Astrocyte of the cerebellum (primary cell): ENCODE measurements at regions not wholly inside any gene's neighbourhood (a gene's known extent, or its start where the extent isn't known, plus 50 kb on each side); places are given as distances from the start of the nearest gene placed in this dataset.
A peak's percentile ranks its signal among the peaks of the same experiment; 100 is the strongest.

Experiments used
- DNase-seq: peaks from one replicate; pipeline ENCODE4 v3.0.0-alpha.2; 2011; ENCODE audit warnings: low read depth
- H3K4me3 ChIP-seq: 2 replicates; pipeline ENCODE4 v1.5.1; 2011; ENCODE audit warnings: mild to moderate bottlenecking, low read depth, low read length, moderate library complexity
- CTCF ChIP-seq: IDR thresholded peaks from 2 replicates; pipeline ENCODE4 v1.5.1; 2012; ENCODE audit warnings: low read length, low read depth, moderate library complexity, mild to moderate bottlenecking; ENCODE audit errors: missing control alignments
- in situ Hi-C: cut with HindIII; loops from 2 replicates; pipeline ENCODE4 v1.10.0; 2017; ENCODE audit warnings: low sequenced_read_pairs

GRCh38 chr4:14871676-14872430 is 130.4 kb upstream of the CPEB2 start:
- in situ Hi-C loops = no loop called here
- H3K4me3 ChIP-seq = no peak overlapping the region
- TF ChIP-seq CTCF = no peak
- no peak for DNase-seq

- no peak for DNase-seq
- no peak overlapping the region for H3K4me3 ChIP-seq
- no peak for TF ChIP-seq CTCF
- in situ Hi-C loops = no loop called here
Observed at GRCh38 chr4:14874990-14875389, 127.3 kb upstream of the CPEB2 start.

- TF ChIP-seq CTCF = no peak
- DNase-seq = peak; percentile 72
- no peak overlapping the region for H3K4me3 ChIP-seq
- in situ Hi-C loops = no loop called here
Observed at GRCh38 chr4:14877246-14878225, 124.7 kb upstream of the CPEB2 start.

GRCh38 chr4:14878681-14879080 is 123.6 kb upstream of the CPEB2 start:
- in situ Hi-C loops = no loop called here

GRCh38 chr4:14879683-14880082 is 122.6 kb upstream of the CPEB2 start:
- H3K4me3 ChIP-seq = no peak overlapping the region
- in situ Hi-C loops = no loop called here
- no peak for DNase-seq
- TF ChIP-seq CTCF = no peak

More at GRCh38 chr4:14878681-14879080, 123.6 kb upstream of the CPEB2 start:
- TF ChIP-seq CTCF = no peak
- H3K4me3 ChIP-seq = no peak overlapping the region
- no peak for DNase-seq

GRCh38 chr4:14880805-14881204 is 121.5 kb upstream of the CPEB2 start:
- in situ Hi-C loops = no loop called here
- DNase-seq = no peak
- no peak for TF ChIP-seq CTCF
- H3K4me3 ChIP-seq = no peak overlapping the region
